ENCODE measurements at regions not wholly inside any gene's neighbourhood (a gene's known extent, or its start where the extent isn't known, plus 50 kb on each side); places are given as distances from the start of the nearest gene placed in this dataset.

- TF ChIP-seq ZNF138 (CRISPR knock-in tag; IDR thresholded peaks at IDR 0.05; ENCODE audit: low read depth) (no peak), PRDM4 (CRISPR knock-in tag; IDR thresholded peaks at IDR 0.05; ENCODE audit: borderline replicate concordance) (no peak), CREB1 (IDR thresholded peaks at IDR 0.05) (no peak), CREB1 (CRISPR knock-in tag; IDR thresholded peaks at IDR 0.05) (no peak), AHR (CRISPR knock-in tag; IDR thresholded peaks at IDR 0.05) (no peak), KDM5A (IDR thresholded peaks at IDR 0.05; ENCODE audit: borderline replicate concordance, low read length) (no peak), ZBTB8A (CRISPR knock-in tag; IDR thresholded peaks at IDR 0.05; ENCODE audit: borderline replicate concordance, low read depth) (no peak), ZNF335 (CRISPR knock-in tag; IDR thresholded peaks at IDR 0.05) (no peak), PRPF4 (IDR thresholded peaks at IDR 0.05; ENCODE audit: low read depth, low read length, poor library complexity, severe bottlenecking) (no peak), MATR3 (CRISPR knock-in tag; IDR thresholded peaks at IDR 0.05) (no peak), CTCF (CRISPR knock-in tag; IDR thresholded peaks at IDR 0.05) (no peak), BCL3 (CRISPR knock-in tag; IDR thresholded peaks at IDR 0.05) (no peak), POLR2AphosphoS5 (IDR thresholded peaks at IDR 0.05; ENCODE audit: low read depth, low read length) (no peak), MXI1 (IDR thresholded peaks at IDR 0.05; ENCODE audit: borderline replicate concordance, low read depth, low read length) (no peak)
Measured at GRCh38 chr12:105825141-105825540, 313.6 kb downstream of the NUAK1 start.
